ENCODE measurements at regions not wholly inside any gene's neighbourhood (a gene's known extent, or its start where the extent isn't known, plus 50 kb on each side); places are given as distances from the start of the nearest gene placed in this dataset.

GRCh38 chr12:38116968-38117367 lies 199.6 kb upstream of the ALG10B start:
- TF ChIP-seq, protein P1, sequence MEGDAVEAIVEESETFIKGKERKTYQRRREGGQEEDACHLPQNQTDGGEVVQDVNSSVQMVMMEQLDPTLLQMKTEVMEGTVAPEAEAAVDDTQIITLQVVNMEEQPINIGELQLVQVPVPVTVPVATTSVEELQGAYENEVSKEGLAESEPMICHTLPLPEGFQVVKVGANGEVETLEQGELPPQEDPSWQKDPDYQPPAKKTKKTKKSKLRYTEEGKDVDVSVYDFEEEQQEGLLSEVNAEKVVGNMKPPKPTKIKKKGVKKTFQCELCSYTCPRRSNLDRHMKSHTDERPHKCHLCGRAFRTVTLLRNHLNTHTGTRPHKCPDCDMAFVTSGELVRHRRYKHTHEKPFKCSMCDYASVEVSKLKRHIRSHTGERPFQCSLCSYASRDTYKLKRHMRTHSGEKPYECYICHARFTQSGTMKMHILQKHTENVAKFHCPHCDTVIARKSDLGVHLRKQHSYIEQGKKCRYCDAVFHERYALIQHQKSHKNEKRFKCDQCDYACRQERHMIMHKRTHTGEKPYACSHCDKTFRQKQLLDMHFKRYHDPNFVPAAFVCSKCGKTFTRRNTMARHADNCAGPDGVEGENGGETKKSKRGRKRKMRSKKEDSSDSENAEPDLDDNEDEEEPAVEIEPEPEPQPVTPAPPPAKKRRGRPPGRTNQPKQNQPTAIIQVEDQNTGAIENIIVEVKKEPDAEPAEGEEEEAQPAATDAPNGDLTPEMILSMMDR (IDR thresholded peaks at IDR 0.05): no peak
- no peak for TF ChIP-seq POLR2A (IDR thresholded peaks at IDR 0.05)

Data from adrenal gland (tissue), 5 donors.